Left kidney (tissue), 1 donor: ENCODE measurements at regions not wholly inside any gene's neighbourhood (a gene's known extent, or its start where the extent isn't known, plus 50 kb on each side); places are given as distances from the start of the nearest gene placed in this dataset.

Source experiments
- DNase-seq: peaks from one replicate; pipeline ENCODE4 v3.0.0-alpha.2; 2013

- no peak for DNase-seq
These were observed 414.2 kb downstream of the ZNF521 start for GRCh38 chr18:24937639-24938275.

- DNase-seq, result no peak
These were observed 411.6 kb downstream of the ZNF521 start for GRCh38 chr18:24940416-24940815.

- no peak for DNase-seq
These were observed 410.6 kb downstream of the ZNF521 start for GRCh38 chr18:24941174-24941951.

GRCh38 chr18:24942144-24942543, 409.8 kb downstream of the ZNF521 start:
- DNase-seq, result no peak

- DNase-seq, result no peak
These were observed 404.3 kb downstream of the ZNF521 start for GRCh38 chr18:24947521-24948305.

GRCh38 chr18:24949908-24950307, 402.1 kb downstream of the ZNF521 start:
- DNase-seq, result no peak

- DNase-seq, result no peak
These were observed 397.6 kb downstream of the ZNF521 start for GRCh38 chr18:24954341-24954740.

GRCh38 chr18:24958001-24958400, 394.0 kb downstream of the ZNF521 start:
- DNase-seq, result no peak

GRCh38 chr18:24959051-24959476, 392.9 kb downstream of the ZNF521 start:
- peak; percentile 64 for DNase-seq

- no peak for DNase-seq
These were observed 387.8 kb downstream of the ZNF521 start for GRCh38 chr18:24964216-24964615.

GRCh38 chr18:24968238-24968775, 383.7 kb downstream of the ZNF521 start:
- DNase-seq, result no peak

- no peak for DNase-seq
These were observed 379.4 kb downstream of the ZNF521 start for GRCh38 chr18:24972577-24972976.

GRCh38 chr18:24974431-24974830, 377.5 kb downstream of the ZNF521 start:
- DNase-seq, result no peak

- no peak for DNase-seq
These were observed 376.2 kb downstream of the ZNF521 start for GRCh38 chr18:24975496-24976372.

- DNase-seq, result no peak
These were observed 375.5 kb downstream of the ZNF521 start for GRCh38 chr18:24976502-24976901.

GRCh38 chr18:24979235-24979634, 372.7 kb downstream of the ZNF521 start:
- no peak for DNase-seq

- no peak for DNase-seq
These were observed 369.1 kb downstream of the ZNF521 start for GRCh38 chr18:24982831-24983230.

GRCh38 chr18:24983566-24984139, 368.3 kb downstream of the ZNF521 start:
- DNase-seq, result no peak

- no peak for DNase-seq
These were observed 366.4 kb downstream of the ZNF521 start for GRCh38 chr18:24985586-24985985.

- DNase-seq, result no peak
These were observed 365.2 kb downstream of the ZNF521 start for GRCh38 chr18:24986666-24987302.
